GM19035 (cell line): ENCODE measurements at regions not wholly inside any gene's neighbourhood (a gene's known extent, or its start where the extent isn't known, plus 50 kb on each side); places are given as distances from the start of the nearest gene placed in this dataset.

ENCODE experiments used
- ATAC-seq: cut with Tn5 transposase; IDR thresholded peaks from one replicate; pipeline ENCODE4 v1.9.1; 2021; ENCODE audit not compliant: unreplicated experiment

GRCh38 chr13:87078947-87079795, 592.0 kb upstream of the SLITRK5 start:
- ATAC-seq: no peak

- no peak for ATAC-seq
Observed at GRCh38 chr13:87080100-87080779, 590.9 kb upstream of the SLITRK5 start.

GRCh38 chr13:87084192-87084591, 587.0 kb upstream of the SLITRK5 start:
- no peak for ATAC-seq

- no peak for ATAC-seq
Observed at GRCh38 chr13:87087741-87088140, 583.4 kb upstream of the SLITRK5 start.

- ATAC-seq: no peak
Observed at GRCh38 chr13:87089391-87089790, 581.8 kb upstream of the SLITRK5 start.

GRCh38 chr13:87093399-87093798, 577.8 kb upstream of the SLITRK5 start:
- no peak for ATAC-seq

GRCh38 chr13:87094646-87095045, 576.5 kb upstream of the SLITRK5 start:
- ATAC-seq: no peak

- ATAC-seq: no peak
Observed at GRCh38 chr13:87100431-87100830, 570.7 kb upstream of the SLITRK5 start.

GRCh38 chr13:87107651-87108050, 563.5 kb upstream of the SLITRK5 start:
- ATAC-seq: no peak

- ATAC-seq: no peak
Observed at GRCh38 chr13:87120476-87120875, 550.7 kb upstream of the SLITRK5 start.

- no peak for ATAC-seq
Observed at GRCh38 chr13:87122551-87122950, 548.6 kb upstream of the SLITRK5 start.

GRCh38 chr13:87123987-87124784, 547.0 kb upstream of the SLITRK5 start:
- no peak for ATAC-seq

- ATAC-seq: no peak
Observed at GRCh38 chr13:87124785-87125074, 546.4 kb upstream of the SLITRK5 start.

GRCh38 chr13:87128036-87128435, 543.1 kb upstream of the SLITRK5 start:
- ATAC-seq: no peak

- ATAC-seq: no peak
Observed at GRCh38 chr13:87128491-87128890, 542.7 kb upstream of the SLITRK5 start.

- ATAC-seq: no peak
Observed at GRCh38 chr13:87129602-87130300, 541.4 kb upstream of the SLITRK5 start.

GRCh38 chr13:87130423-87130822, 540.7 kb upstream of the SLITRK5 start:
- no peak for ATAC-seq

GRCh38 chr13:87131611-87132010, 539.6 kb upstream of the SLITRK5 start:
- ATAC-seq: no peak

GRCh38 chr13:87138866-87139265, 532.3 kb upstream of the SLITRK5 start:
- ATAC-seq: no peak

GRCh38 chr13:87147076-87147475, 524.1 kb upstream of the SLITRK5 start:
- no peak for ATAC-seq

GRCh38 chr13:87153371-87153770, 517.8 kb upstream of the SLITRK5 start:
- ATAC-seq: no peak
